GM18873 (cell line): ENCODE measurements at regions not wholly inside any gene's neighbourhood (a gene's known extent, or its start where the extent isn't known, plus 50 kb on each side); places are given as distances from the start of the nearest gene placed in this dataset.

Experiments used
- ATAC-seq: cut with Tn5 transposase; IDR thresholded peaks from one replicate; pipeline ENCODE4 v1.9.1; 2021; ENCODE audit warnings: mild to moderate bottlenecking, moderate library complexity, moderate number of reproducible peaks; ENCODE audit not compliant: unreplicated experiment, low FRiP score

GRCh38 chr1:79310609-79311008 is 304.1 kb upstream of the ADGRL4 start:
- no peak for ATAC-seq

- ATAC-seq = no peak
These were observed 297.6 kb upstream of the ADGRL4 start for GRCh38 chr1:79304131-79304530.

- no peak for ATAC-seq
These were observed 296.5 kb upstream of the ADGRL4 start for GRCh38 chr1:79303040-79303439.

- no peak for ATAC-seq
These were observed 295.9 kb upstream of the ADGRL4 start for GRCh38 chr1:79302380-79302930.

- no peak for ATAC-seq
These were observed 289.4 kb upstream of the ADGRL4 start for GRCh38 chr1:79295967-79296366.

- ATAC-seq = no peak
These were observed 287.1 kb upstream of the ADGRL4 start for GRCh38 chr1:79293611-79294010.

- ATAC-seq = no peak
These were observed 284.5 kb upstream of the ADGRL4 start for GRCh38 chr1:79290927-79291474.

GRCh38 chr1:79287982-79288381 is 281.5 kb upstream of the ADGRL4 start:
- ATAC-seq = no peak

- ATAC-seq = no peak
These were observed 279.1 kb upstream of the ADGRL4 start for GRCh38 chr1:79285667-79286066.

- ATAC-seq = no peak
These were observed 276.9 kb upstream of the ADGRL4 start for GRCh38 chr1:79283451-79283850.

GRCh38 chr1:79281442-79281841 is 274.9 kb upstream of the ADGRL4 start:
- no peak for ATAC-seq

- ATAC-seq = no peak
These were observed 265.2 kb upstream of the ADGRL4 start for GRCh38 chr1:79271759-79272158.

- no peak for ATAC-seq
These were observed 258.7 kb upstream of the ADGRL4 start for GRCh38 chr1:79264975-79265818.

GRCh38 chr1:79264285-79264684 is 257.8 kb upstream of the ADGRL4 start:
- ATAC-seq = no peak

- ATAC-seq = no peak
These were observed 256.3 kb upstream of the ADGRL4 start for GRCh38 chr1:79262745-79263258.

GRCh38 chr1:79259390-79260336 is 253.1 kb upstream of the ADGRL4 start:
- ATAC-seq = peak; percentile 59

- ATAC-seq = no peak
These were observed 248.9 kb upstream of the ADGRL4 start for GRCh38 chr1:79255421-79255820.

GRCh38 chr1:79252598-79252997 is 246.1 kb upstream of the ADGRL4 start:
- ATAC-seq = no peak

GRCh38 chr1:79239840-79240239 is 233.3 kb upstream of the ADGRL4 start:
- ATAC-seq = no peak

GRCh38 chr1:79235301-79236002 is 228.9 kb upstream of the ADGRL4 start:
- no peak for ATAC-seq
